Lower leg skin (tissue), 3 donors: ENCODE measurements at regions not wholly inside any gene's neighbourhood (a gene's known extent, or its start where the extent isn't known, plus 50 kb on each side); places are given as distances from the start of the nearest gene placed in this dataset.

Experiments used
- POLR2A ChIP-seq, 2 donors: fragments of 450-650 bp; IDR thresholded peaks; one replicate each; pipeline ENCODE4 v1.6.1; 2016 to 2017; ENCODE audit warnings: antibody characterized with exemption in 2 of 2, mild to moderate bottlenecking in 1 of 2, moderate library complexity in 1 of 2
- TF ChIP-seq, protein P1 (sequence below), 3 donors: fragments of 450-650 bp; IDR thresholded peaks; one replicate each; pipeline ENCODE4 v1.5.1; 2016; ENCODE audit warnings: antibody characterized with exemption in 3 of 3, mild to moderate bottlenecking in 3 of 3, moderate library complexity in 2 of 3

DNA sequence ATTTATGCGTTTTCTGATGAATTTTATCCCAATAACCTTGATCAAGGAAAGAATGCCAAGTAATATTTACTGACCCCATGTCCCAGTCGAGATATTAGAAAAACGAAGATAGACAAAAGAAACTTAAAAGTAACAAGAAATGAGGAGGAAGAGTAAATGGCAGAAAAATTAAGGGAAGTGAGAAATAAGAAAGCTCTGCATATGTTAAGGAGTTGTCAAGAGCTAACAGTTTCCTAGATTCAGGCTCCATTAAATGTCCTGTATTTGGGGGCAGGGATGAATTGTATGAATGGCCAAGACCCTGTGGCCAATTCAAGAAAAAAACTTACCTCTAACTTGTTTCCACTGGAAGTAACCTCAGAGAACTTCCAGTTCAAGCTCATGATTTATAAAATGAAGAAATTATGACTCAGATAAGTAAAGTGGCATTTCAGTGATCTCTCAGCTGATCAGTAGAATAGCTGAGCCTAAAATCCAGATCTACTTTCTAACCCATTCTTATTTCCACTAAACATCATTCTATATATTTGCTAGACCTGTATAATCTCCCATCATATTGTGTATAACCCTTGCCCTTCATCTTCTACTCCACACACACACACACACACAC lies 73.2 kb downstream of the ZC3H11B start:
- TF ChIP-seq, protein P1, sequence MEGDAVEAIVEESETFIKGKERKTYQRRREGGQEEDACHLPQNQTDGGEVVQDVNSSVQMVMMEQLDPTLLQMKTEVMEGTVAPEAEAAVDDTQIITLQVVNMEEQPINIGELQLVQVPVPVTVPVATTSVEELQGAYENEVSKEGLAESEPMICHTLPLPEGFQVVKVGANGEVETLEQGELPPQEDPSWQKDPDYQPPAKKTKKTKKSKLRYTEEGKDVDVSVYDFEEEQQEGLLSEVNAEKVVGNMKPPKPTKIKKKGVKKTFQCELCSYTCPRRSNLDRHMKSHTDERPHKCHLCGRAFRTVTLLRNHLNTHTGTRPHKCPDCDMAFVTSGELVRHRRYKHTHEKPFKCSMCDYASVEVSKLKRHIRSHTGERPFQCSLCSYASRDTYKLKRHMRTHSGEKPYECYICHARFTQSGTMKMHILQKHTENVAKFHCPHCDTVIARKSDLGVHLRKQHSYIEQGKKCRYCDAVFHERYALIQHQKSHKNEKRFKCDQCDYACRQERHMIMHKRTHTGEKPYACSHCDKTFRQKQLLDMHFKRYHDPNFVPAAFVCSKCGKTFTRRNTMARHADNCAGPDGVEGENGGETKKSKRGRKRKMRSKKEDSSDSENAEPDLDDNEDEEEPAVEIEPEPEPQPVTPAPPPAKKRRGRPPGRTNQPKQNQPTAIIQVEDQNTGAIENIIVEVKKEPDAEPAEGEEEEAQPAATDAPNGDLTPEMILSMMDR (IDR thresholded peaks at IDR 0.05): no peak
- no peak for TF ChIP-seq POLR2A (IDR thresholded peaks at IDR 0.05)
